Caco-2 (cell line): ENCODE measurements at regions not wholly inside any gene's neighbourhood (a gene's known extent, or its start where the extent isn't known, plus 50 kb on each side); places are given as distances from the start of the nearest gene placed in this dataset.

ENCODE experiments used
- BruUV-seq: library from RNA; stranded (reverse); fragments of 400-500 nt; replicated peaks from 2 replicates; lab custom pipeline; 2021; lab: Mats Ljungman, UMichigan
- CTCF ChIA-PET: fragments of 300-600 bp; sonication (Branson Sonifier 250); formaldehyde crosslinking; loops from one replicate; lab custom pipeline; 2022; ENCODE audit warnings: antibody characterized with exemption; lab: Charles Lee
- POLR2A ChIA-PET: fragments of 300-600 bp; sonication (Branson Sonifier 250); formaldehyde crosslinking; loops from one replicate; lab custom pipeline; 2022; ENCODE audit warnings: antibody characterized with exemption; lab: Charles Lee
- DNase-seq, 2 experiments: peaks; one replicate each; pipeline versions ENCODE4 v3.0.0 to v3.0.0-alpha.2; 2020 to 2022
- H3K27me3 ChIP-seq: replicated peaks from 2 replicates; pipeline ENCODE4 v1.6.0; 2011; ENCODE audit warnings: low read length; ENCODE audit not compliant: control insufficient read depth, insufficient read depth
- H3K36me3 ChIP-seq: 2 replicates; pipeline ENCODE4 v1.5.1; 2011; ENCODE audit warnings: low read length; ENCODE audit not compliant: control insufficient read depth, insufficient read depth
- H3K4me1 ChIP-seq: fragments of 250-450 bp; sonication (Bioruptor Pico); 2 replicates; pipeline ENCODE4 v1.5.1; 2020; ENCODE audit warnings: mild to moderate bottlenecking
- H3K4me3 ChIP-seq: 2 replicates; pipeline ENCODE4 v1.5.1; 2011; ENCODE audit warnings: low read depth, mild to moderate bottlenecking, control low read depth, low read length
- H3K9me3 ChIP-seq: fragments of 250-450 bp; sonication (Bioruptor Pico); 2 replicates; pipeline ENCODE4 v1.5.1; 2020; ENCODE audit warnings: mild to moderate bottlenecking, moderate library complexity
- H3K27ac Mint-ChIP-seq: one replicate; pipeline ENCODE4 v1.8.0; 2022; ENCODE audit warnings: mixed read lengths; ENCODE audit not compliant: unreplicated experiment
- H3K27me3 Mint-ChIP-seq: one replicate; pipeline ENCODE4 v1.8.0; 2022; ENCODE audit warnings: mixed read lengths; ENCODE audit not compliant: insufficient read depth, unreplicated experiment
- H3K36me3 Mint-ChIP-seq: one replicate; pipeline ENCODE4 v1.8.0; 2022; ENCODE audit warnings: mild to moderate bottlenecking, mixed read lengths; ENCODE audit not compliant: insufficient read depth, unreplicated experiment
- H3K4me1 Mint-ChIP-seq: one replicate; pipeline ENCODE4 v1.8.0; 2022; ENCODE audit warnings: low read depth, mixed read lengths; ENCODE audit not compliant: unreplicated experiment
- H3K4me3 Mint-ChIP-seq: one replicate; pipeline ENCODE4 v1.8.0; 2022; ENCODE audit warnings: mild to moderate bottlenecking, moderate library complexity, mixed read lengths; ENCODE audit not compliant: unreplicated experiment
- H3K9me3 Mint-ChIP-seq: one replicate; pipeline ENCODE4 v1.8.0; 2022; ENCODE audit warnings: mixed read lengths; ENCODE audit not compliant: unreplicated experiment
- CTCF ChIP-seq, 2 experiments: fragments of 200-600 bp in 1 of 2; IDR thresholded peaks; 1 replicate in 1 of 2; 2 replicates in 1 of 2; pipeline versions ENCODE4 v1.5.1 to v1.8.0; 2011 to 2022; ENCODE audit warnings: antibody characterized with exemption in 1 of 2, control low read depth in 1 of 2, inconsistent platforms in 1 of 2, low read depth in 1 of 2, low read length in 1 of 2, mild to moderate bottlenecking in 1 of 2, moderate library complexity in 1 of 2; ENCODE audit not compliant: insufficient read depth in 1 of 2, severe bottlenecking in 1 of 2, unreplicated experiment in 1 of 2
- intact Hi-C: fragments of 100-400 bp; cut with micrococcal nuclease; formaldehyde crosslinking; loops from one replicate; pipeline ENCODE4 v1.10.0; 2022; ENCODE audit not compliant: unreplicated experiment

DNA sequence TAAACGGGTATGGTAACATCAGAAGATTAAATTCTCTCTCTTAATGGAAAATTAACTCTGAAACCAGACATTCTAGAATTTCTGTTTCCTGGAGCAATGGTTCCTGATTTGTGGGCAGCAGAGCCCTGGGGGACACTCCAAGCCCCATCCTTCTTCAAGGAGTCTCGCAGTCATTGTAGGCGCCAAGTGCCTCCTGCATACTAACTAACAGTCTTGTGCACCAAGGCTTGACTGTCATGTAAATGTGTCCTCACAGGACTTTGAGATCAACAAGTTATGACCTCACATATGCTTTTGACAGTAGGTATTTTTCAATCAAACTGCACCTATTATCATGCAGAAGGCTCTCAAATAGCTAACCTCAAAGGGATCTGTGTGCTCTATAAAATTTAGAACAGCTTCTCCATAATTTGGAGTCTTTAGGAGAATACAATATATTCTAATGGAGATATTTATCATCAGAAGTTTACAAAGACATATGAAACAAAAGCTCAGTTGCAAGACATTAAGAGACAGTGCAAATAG lies 52.1 kb upstream of the COPS8 start:
- H3K4me3 ChIP-seq: no peak overlapping the region
- TF ChIP-seq CTCF (IDR thresholded peaks at IDR 0.05; ENCODE audit: insufficient read depth in 1 of 2, low read depth in 1 of 2, low read length in 1 of 2, severe bottlenecking in 1 of 2, unreplicated experiment in 1 of 2): no peak
- BruUV-seq: no TSS peak
- no peaks in the 10 kb centered on the region for H3K27me3 ChIP-seq
- H3K27me3 Mint-ChIP-seq: no peaks in the 10 kb centered on the region
- H3K4me3 Mint-ChIP-seq: no peak overlapping the region
- no peaks in the 10 kb centered on the region for H3K9me3 ChIP-seq
- no peaks in the 10 kb centered on the region for H3K36me3 Mint-ChIP-seq
- H3K4me1 Mint-ChIP-seq: no peaks in the 10 kb centered on the region
- no peaks in the 10 kb centered on the region for H3K9me3 Mint-ChIP-seq
- no peak overlapping the region for H3K27ac Mint-ChIP-seq
- ChIA-PET POLR2A (no interaction called here), CTCF (no interaction called here)
- no peaks in the 10 kb centered on the region for H3K36me3 ChIP-seq
- no peaks in the 10 kb centered on the region for H3K4me1 ChIP-seq
- intact Hi-C loops: no loop called here
- DNase-seq: no peak

GRCh38 chr2:237035781-237036475 lies 49.8 kb upstream of the COPS8 start:
- CTCF ChIA-PET: no interaction called here
- H3K4me1 ChIP-seq: no peaks in the 10 kb centered on the region
- TF ChIP-seq CTCF (IDR thresholded peaks at IDR 0.05; ENCODE audit: insufficient read depth in 1 of 2, low read depth in 1 of 2, low read length in 1 of 2, severe bottlenecking in 1 of 2, unreplicated experiment in 1 of 2): no peak
- no peak for DNase-seq
- H3K4me3 ChIP-seq: no peak overlapping the region
- Mint-ChIP-seq H3K27me3 (no peaks in the 10 kb centered on the region), H3K9me3 (no peaks in the 10 kb centered on the region), H3K4me1 (no peaks in the 10 kb centered on the region), H3K27ac (no peak overlapping the region), H3K36me3 (no peaks in the 10 kb centered on the region), H3K4me3 (no peak overlapping the region)
- POLR2A ChIA-PET: no interaction called here
- no peaks in the 10 kb centered on the region for H3K27me3 ChIP-seq
- no peaks in the 10 kb centered on the region for H3K9me3 ChIP-seq
- no peaks in the 10 kb centered on the region for H3K36me3 ChIP-seq
- intact Hi-C loops: no loop called here
- no TSS peak for BruUV-seq
